PFSK-1 (cell line): ENCODE measurements at regions not wholly inside any gene's neighbourhood (a gene's known extent, or its start where the extent isn't known, plus 50 kb on each side); places are given as distances from the start of the nearest gene placed in this dataset.

Experiments
- POLR2AphosphoS5 ChIP-seq: IDR thresholded peaks from 2 replicates; pipeline ENCODE4 v1.6.1; 2012; ENCODE audit warnings: low read depth, mild to moderate bottlenecking, control low read depth, low read length, moderate library complexity
- TAF1 ChIP-seq: IDR thresholded peaks from 2 replicates; pipeline ENCODE4 v1.6.1; 2012; ENCODE audit warnings: low read length, control low read depth, borderline replicate concordance; ENCODE audit not compliant: insufficient read depth
- TF ChIP-seq, protein P1 (sequence below), 2 experiments: IDR thresholded peaks; 2 replicates each; pipeline versions ENCODE4 v1.6.1 to v1.8.0; 2011 to 2012; ENCODE audit warnings: low read depth in 2 of 2, low read length in 2 of 2, control low read depth in 1 of 2, inconsistent platforms in 1 of 2, mild to moderate bottlenecking in 1 of 2, moderate library complexity in 1 of 2; ENCODE audit not compliant: insufficient read depth in 1 of 2

DNA sequence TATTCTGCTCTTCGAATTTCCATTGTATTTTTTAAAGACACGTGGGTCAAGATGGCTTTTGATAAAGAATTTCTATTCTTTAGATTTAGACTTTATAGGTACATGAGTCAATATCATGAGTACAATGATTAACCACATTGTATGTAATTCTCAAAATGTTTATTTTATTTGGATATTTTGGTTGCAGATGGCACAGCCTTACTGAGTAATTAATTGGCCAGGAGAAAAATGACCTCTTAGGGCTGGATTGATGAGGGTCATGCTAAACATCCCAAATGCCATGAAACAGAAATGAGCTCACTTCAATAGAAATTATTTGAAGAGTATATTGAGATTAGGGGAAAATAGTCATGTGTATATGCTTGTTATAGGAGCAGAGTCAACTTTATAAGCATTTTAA lies 131.2 kb upstream of the CCN2 start:
- TF ChIP-seq TAF1 (no peak), POLR2AphosphoS5 (no peak)
- TF ChIP-seq, protein P1, sequence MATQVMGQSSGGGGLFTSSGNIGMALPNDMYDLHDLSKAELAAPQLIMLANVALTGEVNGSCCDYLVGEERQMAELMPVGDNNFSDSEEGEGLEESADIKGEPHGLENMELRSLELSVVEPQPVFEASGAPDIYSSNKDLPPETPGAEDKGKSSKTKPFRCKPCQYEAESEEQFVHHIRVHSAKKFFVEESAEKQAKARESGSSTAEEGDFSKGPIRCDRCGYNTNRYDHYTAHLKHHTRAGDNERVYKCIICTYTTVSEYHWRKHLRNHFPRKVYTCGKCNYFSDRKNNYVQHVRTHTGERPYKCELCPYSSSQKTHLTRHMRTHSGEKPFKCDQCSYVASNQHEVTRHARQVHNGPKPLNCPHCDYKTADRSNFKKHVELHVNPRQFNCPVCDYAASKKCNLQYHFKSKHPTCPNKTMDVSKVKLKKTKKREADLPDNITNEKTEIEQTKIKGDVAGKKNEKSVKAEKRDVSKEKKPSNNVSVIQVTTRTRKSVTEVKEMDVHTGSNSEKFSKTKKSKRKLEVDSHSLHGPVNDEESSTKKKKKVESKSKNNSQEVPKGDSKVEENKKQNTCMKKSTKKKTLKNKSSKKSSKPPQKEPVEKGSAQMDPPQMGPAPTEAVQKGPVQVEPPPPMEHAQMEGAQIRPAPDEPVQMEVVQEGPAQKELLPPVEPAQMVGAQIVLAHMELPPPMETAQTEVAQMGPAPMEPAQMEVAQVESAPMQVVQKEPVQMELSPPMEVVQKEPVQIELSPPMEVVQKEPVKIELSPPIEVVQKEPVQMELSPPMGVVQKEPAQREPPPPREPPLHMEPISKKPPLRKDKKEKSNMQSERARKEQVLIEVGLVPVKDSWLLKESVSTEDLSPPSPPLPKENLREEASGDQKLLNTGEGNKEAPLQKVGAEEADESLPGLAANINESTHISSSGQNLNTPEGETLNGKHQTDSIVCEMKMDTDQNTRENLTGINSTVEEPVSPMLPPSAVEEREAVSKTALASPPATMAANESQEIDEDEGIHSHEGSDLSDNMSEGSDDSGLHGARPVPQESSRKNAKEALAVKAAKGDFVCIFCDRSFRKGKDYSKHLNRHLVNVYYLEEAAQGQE (IDR thresholded peaks at IDR 0.05; ENCODE audit: insufficient read depth in 1 of 2, low read depth in 2 of 2, low read length in 2 of 2): no peak
